ENCODE measurements at regions not wholly inside any gene's neighbourhood (a gene's known extent, or its start where the extent isn't known, plus 50 kb on each side); places are given as distances from the start of the nearest gene placed in this dataset.

DNA sequence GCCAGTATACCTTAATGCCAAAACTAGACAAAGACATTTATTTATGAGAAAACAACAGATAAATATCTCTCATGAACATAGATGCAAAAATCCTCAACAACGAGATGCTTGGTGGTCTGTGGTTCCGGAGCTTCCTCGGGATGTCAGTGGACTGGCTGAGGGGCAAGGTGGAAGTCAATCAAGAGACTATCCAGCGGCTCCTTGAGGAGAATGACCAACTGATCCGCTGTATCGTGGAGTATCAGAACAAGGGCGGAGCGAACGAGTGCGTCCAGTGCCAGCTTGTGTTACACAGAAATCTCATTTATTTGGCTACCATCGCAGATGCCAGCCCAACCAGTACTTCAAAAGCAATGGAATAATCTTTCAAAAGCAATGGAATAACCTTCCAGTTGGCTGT is 60.0 kb upstream of the PARD3 start:
- TF ChIP-seq POLR2A (IDR thresholded peaks at IDR 0.05; ENCODE audit: low read depth, low read length) (no peak), TAF1 (IDR thresholded peaks at IDR 0.05; ENCODE audit: borderline replicate concordance, low read depth, low read length) (no peak), POLR2AphosphoS5 (IDR thresholded peaks at IDR 0.05; ENCODE audit: low read depth, low read length) (no peak)
